ENCODE measurements at regions not wholly inside any gene's neighbourhood (a gene's known extent, or its start where the extent isn't known, plus 50 kb on each side); places are given as distances from the start of the nearest gene placed in this dataset.

DNA sequence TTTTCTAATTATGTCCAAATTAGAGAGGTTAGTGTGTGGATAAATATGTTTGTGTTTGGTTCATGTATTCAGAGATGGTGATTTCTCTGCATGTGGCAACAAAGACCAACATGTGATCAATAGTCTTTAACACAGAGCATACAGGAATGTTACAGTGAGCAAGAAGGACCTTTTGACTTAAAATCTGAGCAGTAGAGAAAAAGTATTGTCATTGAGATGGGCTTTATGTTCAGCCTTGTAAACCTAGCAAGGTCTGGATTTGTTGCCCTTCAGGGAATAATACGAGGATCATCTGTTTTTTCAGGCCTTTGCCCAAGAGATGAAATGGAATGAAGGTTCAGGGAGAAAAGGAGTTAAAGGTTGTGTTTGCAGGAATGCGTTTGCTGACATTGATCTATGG lies 161.8 kb upstream of the NECTIN3 start:
- TF ChIP-seq, protein P1, sequence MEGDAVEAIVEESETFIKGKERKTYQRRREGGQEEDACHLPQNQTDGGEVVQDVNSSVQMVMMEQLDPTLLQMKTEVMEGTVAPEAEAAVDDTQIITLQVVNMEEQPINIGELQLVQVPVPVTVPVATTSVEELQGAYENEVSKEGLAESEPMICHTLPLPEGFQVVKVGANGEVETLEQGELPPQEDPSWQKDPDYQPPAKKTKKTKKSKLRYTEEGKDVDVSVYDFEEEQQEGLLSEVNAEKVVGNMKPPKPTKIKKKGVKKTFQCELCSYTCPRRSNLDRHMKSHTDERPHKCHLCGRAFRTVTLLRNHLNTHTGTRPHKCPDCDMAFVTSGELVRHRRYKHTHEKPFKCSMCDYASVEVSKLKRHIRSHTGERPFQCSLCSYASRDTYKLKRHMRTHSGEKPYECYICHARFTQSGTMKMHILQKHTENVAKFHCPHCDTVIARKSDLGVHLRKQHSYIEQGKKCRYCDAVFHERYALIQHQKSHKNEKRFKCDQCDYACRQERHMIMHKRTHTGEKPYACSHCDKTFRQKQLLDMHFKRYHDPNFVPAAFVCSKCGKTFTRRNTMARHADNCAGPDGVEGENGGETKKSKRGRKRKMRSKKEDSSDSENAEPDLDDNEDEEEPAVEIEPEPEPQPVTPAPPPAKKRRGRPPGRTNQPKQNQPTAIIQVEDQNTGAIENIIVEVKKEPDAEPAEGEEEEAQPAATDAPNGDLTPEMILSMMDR (conservative IDR thresholded peaks at IDR 0.05), result no peak
- no peak for TF ChIP-seq ZFX (IDR thresholded peaks at IDR 0.05)
